ENCODE measurements at regions not wholly inside any gene's neighbourhood (a gene's known extent, or its start where the extent isn't known, plus 50 kb on each side); places are given as distances from the start of the nearest gene placed in this dataset.

GRCh38 chr13:67489016-67489415 lies 258.9 kb upstream of the PCDH9 start:
- TF ChIP-seq ESRRG (CRISPR knock-in tag; IDR thresholded peaks at IDR 0.05) (no peak), CSDC2 (CRISPR knock-in tag; IDR thresholded peaks at IDR 0.05) (no peak), GLIS3 (CRISPR knock-in tag; IDR thresholded peaks at IDR 0.05) (no peak), ZFP3 (CRISPR knock-in tag; IDR thresholded peaks at IDR 0.05) (no peak), ZNF8 (CRISPR knock-in tag; IDR thresholded peaks at IDR 0.05) (no peak), PPARA (CRISPR knock-in tag; IDR thresholded peaks at IDR 0.05; ENCODE audit: borderline replicate concordance) (no peak), RARB (CRISPR knock-in tag; IDR thresholded peaks at IDR 0.05) (no peak), ZFP30 (CRISPR knock-in tag; IDR thresholded peaks at IDR 0.05) (no peak), TSHZ2 (CRISPR knock-in tag; IDR thresholded peaks at IDR 0.05) (no peak), ZNF565 (CRISPR knock-in tag; conservative IDR thresholded peaks at IDR 0.05; ENCODE audit: low read depth) (no peak), PATZ1 (CRISPR knock-in tag; IDR thresholded peaks at IDR 0.05; ENCODE audit: borderline replicate concordance) (no peak)
- TF ChIP-seq, protein P1, sequence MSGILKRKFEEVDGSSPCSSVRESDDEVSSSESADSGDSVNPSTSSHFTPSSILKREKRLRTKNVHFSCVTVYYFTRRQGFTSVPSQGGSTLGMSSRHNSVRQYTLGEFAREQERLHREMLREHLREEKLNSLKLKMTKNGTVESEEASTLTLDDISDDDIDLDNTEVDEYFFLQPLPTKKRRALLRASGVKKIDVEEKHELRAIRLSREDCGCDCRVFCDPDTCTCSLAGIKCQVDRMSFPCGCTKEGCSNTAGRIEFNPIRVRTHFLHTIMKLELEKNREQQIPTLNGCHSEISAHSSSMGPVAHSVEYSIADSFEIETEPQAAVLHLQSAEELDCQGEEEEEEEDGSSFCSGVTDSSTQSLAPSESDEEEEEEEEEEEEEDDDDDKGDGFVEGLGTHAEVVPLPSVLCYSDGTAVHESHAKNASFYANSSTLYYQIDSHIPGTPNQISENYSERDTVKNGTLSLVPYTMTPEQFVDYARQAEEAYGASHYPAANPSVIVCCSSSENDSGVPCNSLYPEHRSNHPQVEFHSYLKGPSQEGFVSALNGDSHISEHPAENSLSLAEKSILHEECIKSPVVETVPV (CRISPR knock-in tag; IDR thresholded peaks at IDR 0.05) = no peak

DNA sequence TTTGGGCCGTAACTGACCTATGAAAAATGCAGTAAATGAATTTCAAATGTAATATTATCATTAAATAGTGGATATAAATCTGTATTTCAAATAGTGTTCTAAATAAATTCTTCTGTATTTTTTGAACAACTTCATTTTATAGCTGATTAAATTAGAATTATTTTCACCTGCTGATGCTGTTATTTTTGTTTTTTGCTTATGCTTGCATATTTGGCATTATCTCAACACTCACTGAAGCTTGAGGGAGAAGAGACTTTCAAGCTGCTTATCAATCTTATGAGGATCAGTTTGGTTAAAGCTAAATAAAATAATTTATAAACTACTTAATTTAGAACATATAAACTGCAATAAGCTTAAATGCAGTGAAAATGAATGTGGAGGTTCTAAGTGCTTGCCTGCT lies 251.3 kb upstream of the PCDH9 start:
- TF ChIP-seq ARNTL (CRISPR knock-in tag; IDR thresholded peaks at IDR 0.05; ENCODE audit: borderline replicate concordance, low read depth) (no peak), ZFP3 (CRISPR knock-in tag; IDR thresholded peaks at IDR 0.05) (no peak), ZC3H10 (CRISPR knock-in tag; IDR thresholded peaks at IDR 0.05) (no peak), ZNF565 (CRISPR knock-in tag; conservative IDR thresholded peaks at IDR 0.05; ENCODE audit: low read depth) (no peak), ZNF8 (CRISPR knock-in tag; IDR thresholded peaks at IDR 0.05) (no peak), PATZ1 (CRISPR knock-in tag; IDR thresholded peaks at IDR 0.05; ENCODE audit: borderline replicate concordance) (no peak), BACH2 (CRISPR knock-in tag; IDR thresholded peaks at IDR 0.05; ENCODE audit: borderline replicate concordance) (no peak), ZFP30 (CRISPR knock-in tag; IDR thresholded peaks at IDR 0.05) (no peak), RARB (CRISPR knock-in tag; IDR thresholded peaks at IDR 0.05) (no peak)
- TF ChIP-seq, protein P1 (CRISPR knock-in tag; IDR thresholded peaks at IDR 0.05) = no peak
- ATAC-seq = no peak

More at GRCh38 chr13:67489016-67489415, 258.9 kb upstream of the PCDH9 start:
- no peak for ATAC-seq

- ATAC-seq = no peak; the same call in 2 of the 3 replicates
- no peak for TF ChIP-seq CSDC2 (CRISPR knock-in tag; IDR thresholded peaks at IDR 0.05)
- no peak for TF ChIP-seq POU6F1 (CRISPR knock-in tag; IDR thresholded peaks at IDR 0.05; ENCODE audit: borderline replicate concordance, low read depth)
- TF ChIP-seq ZNF8 (CRISPR knock-in tag; IDR thresholded peaks at IDR 0.05) = no peak
- no peak for TF ChIP-seq ESRRG (CRISPR knock-in tag; IDR thresholded peaks at IDR 0.05)
- no peak for TF ChIP-seq GLIS3 (CRISPR knock-in tag; IDR thresholded peaks at IDR 0.05)
- no peak for TF ChIP-seq ZNF70 (CRISPR knock-in tag; IDR thresholded peaks at IDR 0.05)
- no peak for TF ChIP-seq BACH2 (CRISPR knock-in tag; IDR thresholded peaks at IDR 0.05; ENCODE audit: borderline replicate concordance)
- no peak for TF ChIP-seq ZNF565 (CRISPR knock-in tag; conservative IDR thresholded peaks at IDR 0.05; ENCODE audit: low read depth)
- no peak for TF ChIP-seq ISL1 (CRISPR knock-in tag; IDR thresholded peaks at IDR 0.05)
- no peak for TF ChIP-seq ZC3H10 (CRISPR knock-in tag; IDR thresholded peaks at IDR 0.05)
- TF ChIP-seq PATZ1 (CRISPR knock-in tag; IDR thresholded peaks at IDR 0.05; ENCODE audit: borderline replicate concordance) = no peak
- TF ChIP-seq, protein P2, sequence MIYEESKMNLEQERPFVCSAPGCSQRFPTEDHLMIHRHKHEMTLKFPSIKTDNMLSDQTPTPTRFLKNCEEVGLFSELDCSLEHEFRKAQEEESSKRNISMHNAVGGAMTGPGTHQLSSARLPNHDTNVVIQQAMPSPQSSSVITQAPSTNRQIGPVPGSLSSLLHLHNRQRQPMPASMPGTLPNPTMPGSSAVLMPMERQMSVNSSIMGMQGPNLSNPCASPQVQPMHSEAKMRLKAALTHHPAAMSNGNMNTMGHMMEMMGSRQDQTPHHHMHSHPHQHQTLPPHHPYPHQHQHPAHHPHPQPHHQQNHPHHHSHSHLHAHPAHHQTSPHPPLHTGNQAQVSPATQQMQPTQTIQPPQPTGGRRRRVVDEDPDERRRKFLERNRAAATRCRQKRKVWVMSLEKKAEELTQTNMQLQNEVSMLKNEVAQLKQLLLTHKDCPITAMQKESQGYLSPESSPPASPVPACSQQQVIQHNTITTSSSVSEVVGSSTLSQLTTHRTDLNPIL (CRISPR knock-in tag; IDR thresholded peaks at IDR 0.05; ENCODE audit: low read depth) = no peak
- TF ChIP-seq OSR1 (CRISPR knock-in tag; IDR thresholded peaks at IDR 0.05) = no peak
- TF ChIP-seq TCF4 (CRISPR knock-in tag; IDR thresholded peaks at IDR 0.05; ENCODE audit: borderline replicate concordance) = no peak
- TF ChIP-seq SNAI2 (CRISPR knock-in tag; IDR thresholded peaks at IDR 0.05) = no peak
- no peak for TF ChIP-seq TOX (CRISPR knock-in tag; IDR thresholded peaks at IDR 0.05; ENCODE audit: borderline replicate concordance)
Measured at GRCh38 chr13:67474115-67474514, 244.0 kb upstream of the PCDH9 start.
